Gastrocnemius medialis (tissue), 4 donors: ENCODE measurements at regions not wholly inside any gene's neighbourhood (a gene's known extent, or its start where the extent isn't known, plus 50 kb on each side); places are given as distances from the start of the nearest gene placed in this dataset.

ENCODE experiments used
- POLR2A ChIP-seq, 2 donors: fragments of 450-650 bp; IDR thresholded peaks; one replicate each; pipeline ENCODE4 v1.6.1; 2017; ENCODE audit warnings: antibody characterized with exemption in 2 of 2, mild to moderate bottlenecking in 2 of 2, moderate library complexity in 2 of 2
- TF ChIP-seq, protein P1 (sequence below), 5 experiments: fragments of 450-650 bp in 3 of 5; fragments of 200-600 bp in 2 of 5; sonication (generic) in 2 of 5; IDR thresholded peaks in 4 of 5; conservative IDR thresholded peaks in 1 of 5; 1 replicate in 4 of 5; 2 replicates in 1 of 5; pipeline ENCODE4 v1.5.1; 2016 to 2019; ENCODE audit warnings: antibody characterized with exemption in 5 of 5, mild to moderate bottlenecking in 3 of 5, moderate library complexity in 3 of 5

DNA sequence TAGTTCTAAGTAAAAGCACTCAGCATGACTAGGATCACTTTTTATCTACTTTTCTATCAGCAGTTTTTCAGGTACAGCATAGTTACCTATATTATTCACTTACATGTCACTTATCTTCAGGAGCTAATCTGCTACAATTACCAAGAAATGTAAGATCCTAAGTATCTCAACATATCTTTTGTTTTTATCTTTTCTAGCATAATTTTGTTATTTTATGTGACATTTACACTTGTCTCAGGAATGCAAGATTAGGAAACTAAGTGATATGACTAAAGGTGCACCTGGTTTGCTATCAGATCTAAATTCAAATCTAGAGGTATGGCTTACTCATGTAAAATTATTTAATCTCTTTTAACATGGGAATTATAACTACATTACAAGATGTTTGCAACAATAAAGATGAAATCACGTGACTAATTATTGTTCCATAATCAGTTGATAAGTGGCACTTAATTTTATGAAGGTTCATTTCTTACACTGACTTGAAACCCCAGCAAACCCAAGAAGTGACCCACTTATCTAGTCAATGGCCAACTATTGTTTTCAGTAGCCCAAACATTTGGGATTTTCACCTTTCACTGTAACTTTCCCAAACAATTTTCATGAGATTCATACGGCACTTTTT is 390.3 kb upstream of the PCDH15 start:
- TF ChIP-seq, protein P1, sequence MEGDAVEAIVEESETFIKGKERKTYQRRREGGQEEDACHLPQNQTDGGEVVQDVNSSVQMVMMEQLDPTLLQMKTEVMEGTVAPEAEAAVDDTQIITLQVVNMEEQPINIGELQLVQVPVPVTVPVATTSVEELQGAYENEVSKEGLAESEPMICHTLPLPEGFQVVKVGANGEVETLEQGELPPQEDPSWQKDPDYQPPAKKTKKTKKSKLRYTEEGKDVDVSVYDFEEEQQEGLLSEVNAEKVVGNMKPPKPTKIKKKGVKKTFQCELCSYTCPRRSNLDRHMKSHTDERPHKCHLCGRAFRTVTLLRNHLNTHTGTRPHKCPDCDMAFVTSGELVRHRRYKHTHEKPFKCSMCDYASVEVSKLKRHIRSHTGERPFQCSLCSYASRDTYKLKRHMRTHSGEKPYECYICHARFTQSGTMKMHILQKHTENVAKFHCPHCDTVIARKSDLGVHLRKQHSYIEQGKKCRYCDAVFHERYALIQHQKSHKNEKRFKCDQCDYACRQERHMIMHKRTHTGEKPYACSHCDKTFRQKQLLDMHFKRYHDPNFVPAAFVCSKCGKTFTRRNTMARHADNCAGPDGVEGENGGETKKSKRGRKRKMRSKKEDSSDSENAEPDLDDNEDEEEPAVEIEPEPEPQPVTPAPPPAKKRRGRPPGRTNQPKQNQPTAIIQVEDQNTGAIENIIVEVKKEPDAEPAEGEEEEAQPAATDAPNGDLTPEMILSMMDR (IDR thresholded peaks at IDR 0.05 in 4 of 5, conservative IDR thresholded peaks at IDR 0.05 in 1 of 5), result no peak
- no peak for TF ChIP-seq POLR2A (IDR thresholded peaks at IDR 0.05)
